H9 (cell line): ENCODE measurements at regions not wholly inside any gene's neighbourhood (a gene's known extent, or its start where the extent isn't known, plus 50 kb on each side); places are given as distances from the start of the nearest gene placed in this dataset.

Source experiments
- DNase-seq: peaks from one replicate; pipeline ENCODE4 v3.0.0-alpha.2; 2017
- H2AFZ ChIP-seq: one replicate; pipeline ENCODE4 v1.6.1; 2013; ENCODE audit warnings: mild to moderate bottlenecking, low read length, control low read depth, moderate library complexity
- H2AK5ac ChIP-seq: 2 replicates; pipeline ENCODE4 v1.6.1; 2013; ENCODE audit warnings: low read length, control low read depth, mixed read lengths; ENCODE audit not compliant: insufficient read length
- H2BK120ac ChIP-seq: one replicate; pipeline ENCODE4 v1.6.1; 2013; ENCODE audit warnings: low read depth, mild to moderate bottlenecking, low read length, control low read depth, inconsistent platforms; ENCODE audit not compliant: poor library complexity, severe bottlenecking
- H2BK12ac ChIP-seq: 2 replicates; pipeline ENCODE4 v1.6.1; 2013; ENCODE audit warnings: low read length, control low read depth, mixed read lengths, low read depth; ENCODE audit not compliant: insufficient read length
- H2BK15ac ChIP-seq: 2 replicates; pipeline ENCODE4 v1.6.1; 2013; ENCODE audit warnings: low read depth, low read length, control low read depth
- H2BK20ac ChIP-seq: one replicate; pipeline ENCODE4 v1.6.1; 2013; ENCODE audit warnings: low read depth, mild to moderate bottlenecking, low read length, control low read depth, inconsistent platforms; ENCODE audit not compliant: poor library complexity, severe bottlenecking
- H2BK5ac ChIP-seq: 2 replicates; pipeline ENCODE4 v1.6.1; 2013; ENCODE audit warnings: low read length, control low read depth, mixed read lengths; ENCODE audit not compliant: insufficient read length
- H3K14ac ChIP-seq: 2 replicates; pipeline ENCODE4 v1.6.1; 2013; ENCODE audit warnings: low read length, control low read depth; ENCODE audit not compliant: insufficient read depth
- H3K18ac ChIP-seq: 2 replicates; pipeline ENCODE4 v1.6.1; 2013; ENCODE audit warnings: low read depth, mild to moderate bottlenecking, mixed read lengths, low read length, control low read depth; ENCODE audit not compliant: insufficient read length
- H3K23ac ChIP-seq: 2 replicates; pipeline ENCODE4 v1.6.1; 2013; ENCODE audit warnings: low read length, control low read depth, mixed read lengths, low read depth; ENCODE audit not compliant: insufficient read length
- H3K23me2 ChIP-seq: 2 replicates; pipeline ENCODE4 v1.6.1; 2013; ENCODE audit warnings: low read depth, mild to moderate bottlenecking, mixed read lengths, low read length, control low read depth; ENCODE audit not compliant: insufficient read length, poor library complexity, severe bottlenecking
- H3K27ac ChIP-seq: 2 replicates; pipeline ENCODE4 v1.5.1; 2013; ENCODE audit warnings: low read length, control low read depth, mixed read lengths, low read depth; ENCODE audit not compliant: insufficient read length
- H3K27me3 ChIP-seq: 2 replicates; pipeline ENCODE4 v1.6.1; 2013; ENCODE audit warnings: low read length, control low read depth, inconsistent platforms; ENCODE audit not compliant: insufficient read depth
- H3K4ac ChIP-seq: 2 replicates; pipeline ENCODE4 v1.6.1; 2013; ENCODE audit warnings: low read depth, mild to moderate bottlenecking, control low read depth, inconsistent platforms, low read length, moderate library complexity
- H3K4me1 ChIP-seq: 2 replicates; pipeline ENCODE4 v1.6.1; 2013; ENCODE audit warnings: low read length, control low read depth, inconsistent platforms; ENCODE audit not compliant: insufficient read depth
- H3K4me2 ChIP-seq: 2 replicates; pipeline ENCODE4 v1.6.1; 2013; ENCODE audit warnings: low read length, control low read depth, mixed read lengths; ENCODE audit not compliant: insufficient read length, insufficient read depth
- H3K56ac ChIP-seq: 2 replicates; pipeline ENCODE4 v1.6.1; 2013; ENCODE audit warnings: low read depth, mild to moderate bottlenecking, mixed read lengths, low read length, control low read depth; ENCODE audit not compliant: insufficient read length
- H3K79me1 ChIP-seq: 2 replicates; pipeline ENCODE4 v1.6.1; 2013; ENCODE audit warnings: low read depth, mild to moderate bottlenecking, moderate library complexity, low read length, control low read depth, inconsistent platforms; ENCODE audit not compliant: insufficient read depth, poor library complexity, severe bottlenecking
- H3K79me2 ChIP-seq: 2 replicates; pipeline ENCODE4 v1.6.1; 2013; ENCODE audit warnings: low read length, control low read depth, inconsistent platforms; ENCODE audit not compliant: insufficient read depth
- H3K9ac ChIP-seq: 2 replicates; pipeline ENCODE4 v1.6.1; 2013; ENCODE audit warnings: low read length, control low read depth, mixed read lengths; ENCODE audit not compliant: insufficient read length; ENCODE audit errors: extremely low read depth
- H3K9me3 ChIP-seq: one replicate; pipeline ENCODE4 v1.6.1; 2013; ENCODE audit warnings: low read depth, low read length, inconsistent platforms; ENCODE audit not compliant: control insufficient read depth
- H3T11ph ChIP-seq: one replicate; pipeline ENCODE4 v1.6.1; 2013; ENCODE audit warnings: mild to moderate bottlenecking, low read length, control low read depth, inconsistent platforms
- H4K20me1 ChIP-seq: one replicate; pipeline ENCODE4 v1.6.1; 2013; ENCODE audit not compliant: control insufficient read depth, insufficient read length, insufficient read depth
- H4K5ac ChIP-seq: 2 replicates; pipeline ENCODE4 v1.6.1; 2013; ENCODE audit warnings: low read depth, mild to moderate bottlenecking, mixed read lengths, low read length, control low read depth; ENCODE audit not compliant: insufficient read length
- H4K8ac ChIP-seq: replicated peaks from 2 replicates; pipeline ENCODE4 v1.6.1; 2013; ENCODE audit warnings: low read length, control low read depth, mixed read lengths, low read depth; ENCODE audit not compliant: insufficient read length
- H4K91ac ChIP-seq: 2 replicates; pipeline ENCODE4 v1.6.1; 2013; ENCODE audit warnings: low read depth, mild to moderate bottlenecking, moderate library complexity, mixed read lengths, low read length, control low read depth; ENCODE audit not compliant: insufficient read length
- H3K27ac Mint-ChIP-seq, 3 experiments: 2 replicates in 2 of 3; 3 replicates in 1 of 3; pipeline ENCODE4 v1.8.0; 2020 to 2021; ENCODE audit warnings: mixed read lengths in 3 of 3, mild to moderate bottlenecking in 1 of 3, moderate library complexity in 1 of 3
- H3K27me3 Mint-ChIP-seq: 2 replicates; pipeline ENCODE4 v1.8.0; 2021; ENCODE audit warnings: low read depth, mild to moderate bottlenecking, moderate library complexity, mixed read lengths
- H3K36me3 Mint-ChIP-seq, 3 experiments: 2 replicates in 2 of 3; 3 replicates in 1 of 3; pipeline ENCODE4 v1.8.0; 2020 to 2021; ENCODE audit warnings: low read depth in 3 of 3, mixed read lengths in 3 of 3; ENCODE audit not compliant: insufficient read depth in 1 of 3
- H3K4me1 Mint-ChIP-seq, 2 experiments: 2 replicates each; pipeline ENCODE4 v1.8.0; 2020; ENCODE audit warnings: mixed read lengths in 2 of 2
- H3K4me3 Mint-ChIP-seq, 2 experiments: 2 replicates in 1 of 2; 3 replicates in 1 of 2; pipeline ENCODE4 v1.8.0; 2020 to 2021; ENCODE audit warnings: mild to moderate bottlenecking in 2 of 2, mixed read lengths in 2 of 2, moderate library complexity in 1 of 2
- H3K9me3 Mint-ChIP-seq, 2 experiments: 2 replicates in 1 of 2; 3 replicates in 1 of 2; pipeline ENCODE4 v1.8.0; 2020; ENCODE audit warnings: mild to moderate bottlenecking in 2 of 2, mixed read lengths in 2 of 2, moderate library complexity in 1 of 2
- WGBS: extraction: QIAGEN DNeasy Blood & Tissue Kit; methylation state at CpG from one replicate; pipeline ENCODE4 v1.1.7; 2013; ENCODE audit warnings: missing lambda C conversion rate, low lambda C conversion rate, mixed read lengths; ENCODE audit not compliant: insufficient read length; ENCODE audit errors: extremely low coverage; 5-methylcytosine and 5-hydroxymethylcytosine counted together
- TF ChIP-seq, protein P1 (sequence below): fragments of 200-600 bp; sonication (generic); conservative IDR thresholded peaks from 3 replicates; pipeline ENCODE4 v1.8.0; 2021; ENCODE audit warnings: antibody characterized with exemption, mild to moderate bottlenecking

DNA sequence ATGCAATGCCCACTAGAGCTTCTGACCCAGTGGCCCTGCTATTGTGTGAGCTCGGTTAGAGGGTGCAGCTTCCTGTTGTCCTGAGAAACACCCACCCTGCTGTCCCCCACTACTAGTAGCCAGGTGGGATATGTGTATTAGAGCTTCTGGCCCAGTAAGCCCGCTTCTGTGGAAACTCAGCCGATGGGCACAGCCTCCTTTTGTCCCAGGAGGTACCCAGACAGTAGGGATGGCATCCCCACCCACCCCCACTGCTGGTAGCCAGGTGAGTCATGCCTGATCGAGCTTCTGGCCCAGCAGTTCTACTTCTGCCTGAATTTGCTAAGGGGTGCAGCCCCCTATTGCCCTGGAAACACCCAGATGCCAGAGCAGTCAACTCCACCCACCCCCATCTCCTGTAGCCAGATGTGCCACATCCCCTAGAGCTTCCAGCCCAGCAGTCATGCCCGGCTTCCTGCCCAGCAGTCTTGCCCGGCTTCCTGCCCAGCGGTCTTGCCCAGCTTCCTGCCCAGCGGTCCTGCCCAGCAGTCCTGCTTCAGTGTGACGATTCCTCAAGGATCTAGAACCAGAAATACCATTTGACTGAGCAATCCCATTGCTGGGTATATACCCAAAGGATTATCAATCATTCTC, 162.7 kb upstream of the KLF8 start:
- TF ChIP-seq, protein P1, sequence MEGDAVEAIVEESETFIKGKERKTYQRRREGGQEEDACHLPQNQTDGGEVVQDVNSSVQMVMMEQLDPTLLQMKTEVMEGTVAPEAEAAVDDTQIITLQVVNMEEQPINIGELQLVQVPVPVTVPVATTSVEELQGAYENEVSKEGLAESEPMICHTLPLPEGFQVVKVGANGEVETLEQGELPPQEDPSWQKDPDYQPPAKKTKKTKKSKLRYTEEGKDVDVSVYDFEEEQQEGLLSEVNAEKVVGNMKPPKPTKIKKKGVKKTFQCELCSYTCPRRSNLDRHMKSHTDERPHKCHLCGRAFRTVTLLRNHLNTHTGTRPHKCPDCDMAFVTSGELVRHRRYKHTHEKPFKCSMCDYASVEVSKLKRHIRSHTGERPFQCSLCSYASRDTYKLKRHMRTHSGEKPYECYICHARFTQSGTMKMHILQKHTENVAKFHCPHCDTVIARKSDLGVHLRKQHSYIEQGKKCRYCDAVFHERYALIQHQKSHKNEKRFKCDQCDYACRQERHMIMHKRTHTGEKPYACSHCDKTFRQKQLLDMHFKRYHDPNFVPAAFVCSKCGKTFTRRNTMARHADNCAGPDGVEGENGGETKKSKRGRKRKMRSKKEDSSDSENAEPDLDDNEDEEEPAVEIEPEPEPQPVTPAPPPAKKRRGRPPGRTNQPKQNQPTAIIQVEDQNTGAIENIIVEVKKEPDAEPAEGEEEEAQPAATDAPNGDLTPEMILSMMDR = no peak
- no peak overlapping the region for H3K18ac ChIP-seq
- no peak overlapping the region for H3K23ac ChIP-seq
- H2BK12ac ChIP-seq = no peak overlapping the region
- H3K14ac ChIP-seq = no peak overlapping the region
- H3K27ac Mint-ChIP-seq = no peak overlapping the region
- no peak overlapping the region for H2BK20ac ChIP-seq
- H3K27me3 Mint-ChIP-seq = no peaks in the 10 kb centered on the region
- peaks cover 4 to 7% (median 7%) of the 10 kb centered on the region in 3 experiments; a peak in 6 of 7 replicates for H3K36me3 Mint-ChIP-seq
- H3K27me3 ChIP-seq = no peaks in the 10 kb centered on the region
- H3K4ac ChIP-seq = no peak overlapping the region
- H3K23me2 ChIP-seq = no peaks in the 10 kb centered on the region
- H3K27ac ChIP-seq = no peak overlapping the region
- H4K20me1 ChIP-seq = no peaks in the 10 kb centered on the region
- no peaks in the 10 kb centered on the region for H3K4me1 Mint-ChIP-seq
- WGBS = no CpG with 5 or more reads among the region's 9 CpGs
- H3T11ph ChIP-seq = no peak overlapping the region
- H4K91ac ChIP-seq = no peak overlapping the region
- no peak overlapping the region for H3K4me2 ChIP-seq
- H2BK120ac ChIP-seq = no peak overlapping the region
- no peak overlapping the region for H2AK5ac ChIP-seq
- no peaks in the 10 kb centered on the region for H3K4me1 ChIP-seq
- no peak overlapping the region for H4K8ac ChIP-seq
- H2BK15ac ChIP-seq = no peak overlapping the region
- H3K79me2 ChIP-seq = no peaks in the 10 kb centered on the region
- no peak overlapping the region for H3K4me3 Mint-ChIP-seq
- no peak overlapping the region for H2AFZ ChIP-seq
- no peak for DNase-seq
- peaks cover 37% of the 10 kb centered on the region for H3K9me3 ChIP-seq
- no peak overlapping the region for H3K56ac ChIP-seq
- no peak overlapping the region for H4K5ac ChIP-seq
- peaks cover 58 to 65% of the 10 kb centered on the region in 2 experiments for H3K9me3 Mint-ChIP-seq
- H2BK5ac ChIP-seq = no peak overlapping the region
- no peaks in the 10 kb centered on the region for H3K79me1 ChIP-seq
- H3K9ac ChIP-seq = no peak overlapping the region
